Effector memory CD4-positive, alpha-beta T cell (primary cell): ENCODE measurements at regions not wholly inside any gene's neighbourhood (a gene's known extent, or its start where the extent isn't known, plus 50 kb on each side); places are given as distances from the start of the nearest gene placed in this dataset.
"Not testable (repeated sequence)": the region's sequence is repeated elsewhere in the genome, so short reads cannot be mapped to it uniquely, and the experiment has no call there.

Source experiments
- DNase-seq, 3 donors: peaks; one replicate each; pipeline ENCODE4 v3.0.0-alpha.2; 2020
- H3K27ac ChIP-seq: 2 replicates; pipeline ENCODE4 v1.7.0; 2013; ENCODE audit warnings: mild to moderate bottlenecking, low read length, moderate library complexity; ENCODE audit not compliant: insufficient read depth, poor library complexity, severe bottlenecking
- H3K27me3 ChIP-seq: replicated peaks from 2 replicates; pipeline ENCODE4 v1.7.0; 2013; ENCODE audit warnings: mild to moderate bottlenecking, low read length; ENCODE audit not compliant: insufficient read depth, control insufficient read depth, poor library complexity, severe bottlenecking
- H3K36me3 ChIP-seq: 2 replicates; pipeline ENCODE4 v1.7.0; 2013; ENCODE audit warnings: mild to moderate bottlenecking, low read length, moderate library complexity; ENCODE audit not compliant: control insufficient read depth, insufficient read depth
- H3K4me1 ChIP-seq: 2 replicates; pipeline ENCODE4 v1.7.0; 2013; ENCODE audit warnings: low read length, mild to moderate bottlenecking; ENCODE audit not compliant: control insufficient read depth, insufficient read depth, poor library complexity, severe bottlenecking
- H3K4me3 ChIP-seq: 2 replicates; pipeline ENCODE4 v1.7.0; 2013; ENCODE audit warnings: low read length, low read depth, mild to moderate bottlenecking; ENCODE audit not compliant: insufficient read depth, poor library complexity, severe bottlenecking
- H3K9me3 ChIP-seq: 2 replicates; pipeline ENCODE4 v1.7.0; 2013; ENCODE audit warnings: mild to moderate bottlenecking, low read length, moderate library complexity; ENCODE audit not compliant: control insufficient read depth

GRCh38 chr3:6491768-6492167 is 369.1 kb upstream of the GRM7 start:
- H3K36me3 ChIP-seq: no peaks in the 10 kb centered on the region
- no peak overlapping the region for H3K27ac ChIP-seq
- H3K9me3 ChIP-seq: no peaks in the 10 kb centered on the region
- no peaks in the 10 kb centered on the region for H3K4me1 ChIP-seq
- DNase-seq: no peak
- no peak overlapping the region for H3K4me3 ChIP-seq
- H3K27me3 ChIP-seq: no peaks in the 10 kb centered on the region

DNA sequence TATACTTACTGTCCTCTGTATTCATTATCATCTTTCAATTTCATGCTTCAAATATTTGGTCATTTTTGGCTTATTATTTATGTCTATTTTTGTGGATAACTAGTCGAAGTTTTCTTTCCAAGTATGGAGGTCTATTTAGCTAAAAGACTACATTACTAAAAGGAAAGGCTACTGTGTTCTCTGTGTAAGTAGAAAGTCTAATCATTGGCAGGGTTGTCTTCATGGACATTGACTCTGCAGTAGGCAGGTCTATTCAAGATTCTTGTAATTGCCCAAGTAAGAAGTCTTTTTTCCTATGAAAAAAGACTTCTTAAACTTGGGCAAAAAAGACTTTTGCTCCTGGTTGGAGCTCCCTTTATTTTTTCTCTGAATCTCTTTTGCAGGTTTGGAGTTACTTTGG is 368.6 kb upstream of the GRM7 start:
- DNase-seq: no peak
- no peaks in the 10 kb centered on the region for H3K36me3 ChIP-seq
- H3K9me3 ChIP-seq: no peaks in the 10 kb centered on the region
- no peaks in the 10 kb centered on the region for H3K4me1 ChIP-seq
- H3K27ac ChIP-seq: no peak overlapping the region
- no peak overlapping the region for H3K4me3 ChIP-seq
- H3K27me3 ChIP-seq: no peaks in the 10 kb centered on the region

- DNase-seq, H3K27me3 ChIP-seq, H3K27ac ChIP-seq, H3K4me3 ChIP-seq, H3K36me3 ChIP-seq, H3K9me3 ChIP-seq, H3K4me1 ChIP-seq: not testable (repeated sequence)
These were observed 362.0 kb upstream of the GRM7 start for GRCh38 chr3:6498944-6499343.

- H3K27me3 ChIP-seq: no peaks in the 10 kb centered on the region
- H3K27ac ChIP-seq: no peak overlapping the region
- no peak overlapping the region for H3K4me3 ChIP-seq
- DNase-seq: no peak
- no peaks in the 10 kb centered on the region for H3K4me1 ChIP-seq
- no peaks in the 10 kb centered on the region for H3K9me3 ChIP-seq
- H3K36me3 ChIP-seq: no peaks in the 10 kb centered on the region
These were observed 356.6 kb upstream of the GRM7 start for GRCh38 chr3:6504347-6504746.

DNA sequence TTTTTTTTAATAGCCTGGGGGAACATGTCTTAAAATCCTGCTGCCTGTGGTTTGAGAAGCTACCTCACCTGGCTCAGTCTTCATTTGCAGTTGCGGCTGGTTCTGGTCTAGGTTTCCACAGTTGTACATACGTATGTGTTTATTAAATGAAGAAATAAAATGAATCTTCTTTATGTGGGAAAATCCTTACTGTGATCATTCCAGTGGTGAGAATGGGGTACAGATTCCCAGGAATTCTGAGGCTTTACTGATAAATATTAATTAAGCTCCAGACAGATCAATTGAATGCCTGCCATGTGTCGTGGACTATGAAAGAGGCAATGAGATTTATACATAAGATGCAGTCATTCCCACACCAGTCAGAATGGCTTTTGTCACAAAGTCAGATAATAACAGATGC is 356.1 kb upstream of the GRM7 start:
- Histone ChIP-seq H3K9me3 (no peaks in the 10 kb centered on the region), H3K36me3 (no peaks in the 10 kb centered on the region), H3K4me3 (no peak overlapping the region), H3K27ac (no peak overlapping the region), H3K4me1 (no peaks in the 10 kb centered on the region), H3K27me3 (no peaks in the 10 kb centered on the region)
- DNase-seq: no peak

- no peak for DNase-seq
- H3K4me3 ChIP-seq: no peak overlapping the region
- H3K4me1 ChIP-seq: no peaks in the 10 kb centered on the region
- H3K9me3 ChIP-seq: no peaks in the 10 kb centered on the region
- H3K27ac ChIP-seq: no peak overlapping the region
- H3K36me3 ChIP-seq: no peaks in the 10 kb centered on the region
- no peaks in the 10 kb centered on the region for H3K27me3 ChIP-seq
These were observed 352.5 kb upstream of the GRM7 start for GRCh38 chr3:6508410-6508759.

- H3K9me3 ChIP-seq: no peaks in the 10 kb centered on the region
- H3K4me3 ChIP-seq: no peak overlapping the region
- H3K36me3 ChIP-seq: no peaks in the 10 kb centered on the region
- no peak for DNase-seq
- H3K4me1 ChIP-seq: no peaks in the 10 kb centered on the region
- H3K27me3 ChIP-seq: no peaks in the 10 kb centered on the region
- H3K27ac ChIP-seq: no peak overlapping the region
These were observed 351.3 kb upstream of the GRM7 start for GRCh38 chr3:6509576-6509975.

GRCh38 chr3:6510713-6511112 is 350.2 kb upstream of the GRM7 start:
- Histone ChIP-seq H3K4me1 (no peaks in the 10 kb centered on the region), H3K27me3 (no peaks in the 10 kb centered on the region), H3K36me3 (no peaks in the 10 kb centered on the region), H3K9me3 (no peaks in the 10 kb centered on the region), H3K4me3 (no peak overlapping the region), H3K27ac (no peak overlapping the region)
- no peak for DNase-seq

DNA sequence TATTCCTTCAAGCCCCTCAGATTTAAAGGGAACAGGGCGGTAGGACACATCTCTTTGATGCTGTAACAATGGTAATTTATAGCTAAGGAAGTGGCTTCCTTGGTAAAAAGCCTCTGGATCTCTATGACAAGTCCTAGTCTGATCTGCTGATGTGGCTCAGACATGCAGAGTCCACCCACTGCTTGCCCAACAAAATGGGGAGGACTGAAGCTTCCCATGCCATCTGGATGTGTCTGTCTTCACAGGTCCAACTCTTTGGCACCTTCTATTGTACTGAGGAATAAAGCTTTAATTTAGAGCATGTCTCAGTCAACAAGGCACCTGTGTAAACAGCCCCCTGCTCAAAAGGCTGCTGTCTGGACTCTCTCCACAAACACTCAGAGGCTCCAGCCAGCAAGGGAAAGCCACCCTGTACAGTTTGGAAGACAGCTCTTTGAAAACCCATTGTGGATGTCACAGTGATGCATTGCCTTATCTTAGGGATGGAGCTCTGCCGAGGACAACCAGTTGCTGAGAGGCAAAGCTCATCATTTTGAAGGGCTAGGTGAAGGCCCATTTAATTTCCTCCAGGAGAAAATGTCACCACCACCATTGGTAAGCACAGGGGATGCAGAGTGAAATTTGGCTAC is 348.6 kb upstream of the GRM7 start:
- H3K4me1 ChIP-seq: no peaks in the 10 kb centered on the region
- no peaks in the 10 kb centered on the region for H3K36me3 ChIP-seq
- no peak for DNase-seq
- H3K9me3 ChIP-seq: no peaks in the 10 kb centered on the region
- H3K27ac ChIP-seq: no peak overlapping the region
- H3K27me3 ChIP-seq: no peaks in the 10 kb centered on the region
- H3K4me3 ChIP-seq: no peak overlapping the region

GRCh38 chr3:6516143-6516542 is 344.8 kb upstream of the GRM7 start:
- Histone ChIP-seq H3K9me3 (no peaks in the 10 kb centered on the region), H3K4me1 (no peaks in the 10 kb centered on the region), H3K36me3 (no peaks in the 10 kb centered on the region), H3K4me3 (no peak overlapping the region), H3K27ac (no peak overlapping the region), H3K27me3 (no peaks in the 10 kb centered on the region)
- no peak for DNase-seq

DNA sequence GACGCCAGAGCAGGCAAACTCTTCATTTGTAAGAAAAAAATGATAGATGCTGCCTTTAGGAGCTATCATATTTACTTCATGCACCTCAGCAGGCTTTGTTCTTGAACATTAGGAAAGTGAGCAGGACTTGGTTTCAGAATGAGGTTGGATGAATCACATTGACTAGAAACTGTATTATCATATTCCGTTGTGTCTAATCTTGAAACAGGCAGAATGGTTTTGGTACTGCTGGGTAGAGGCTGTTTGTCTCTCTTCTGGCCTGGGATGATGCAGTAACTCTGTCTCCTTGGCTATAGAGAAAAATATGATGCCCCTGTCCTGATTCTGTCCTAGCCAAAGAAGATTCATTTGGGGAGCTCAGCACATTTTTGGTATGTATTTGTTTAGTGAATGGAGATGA is 344.2 kb upstream of the GRM7 start:
- no peaks in the 10 kb centered on the region for H3K27me3 ChIP-seq
- H3K4me1 ChIP-seq: no peaks in the 10 kb centered on the region
- no peak overlapping the region for H3K27ac ChIP-seq
- H3K9me3 ChIP-seq: no peaks in the 10 kb centered on the region
- no peaks in the 10 kb centered on the region for H3K36me3 ChIP-seq
- no peak overlapping the region for H3K4me3 ChIP-seq
- DNase-seq: no peak
